ENCODE measurements at regions not wholly inside any gene's neighbourhood (a gene's known extent, or its start where the extent isn't known, plus 50 kb on each side); places are given as distances from the start of the nearest gene placed in this dataset.
A peak's percentile ranks its signal among the peaks of the same experiment; 100 is the strongest.
"Not testable (repeated sequence)": the region's sequence is repeated elsewhere in the genome, so short reads cannot be mapped to it uniquely, and the experiment has no call there.

DNA sequence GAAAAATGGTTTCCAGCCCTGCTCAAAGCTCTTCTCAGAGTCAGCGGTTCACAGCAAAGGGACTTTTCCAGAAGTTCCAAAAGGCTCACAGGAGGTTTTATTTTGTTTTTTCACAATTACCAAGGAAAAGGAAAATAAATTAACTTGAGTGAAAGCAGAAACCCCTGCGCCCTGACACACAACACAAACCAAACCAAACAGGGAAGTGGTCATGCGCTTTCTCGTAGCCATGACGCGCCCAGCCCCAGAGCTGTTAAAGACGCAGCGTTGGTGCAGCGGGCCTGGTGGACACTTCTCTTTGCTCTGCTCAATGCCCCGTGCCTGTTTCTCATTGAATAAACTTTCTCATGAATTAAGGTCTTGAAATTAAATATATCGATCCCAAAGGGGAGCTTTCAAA is 134.4 kb upstream of the LYZL2 start:
- no peak for DNase-seq (ENCODE audit: low spot score)

GRCh38 chr10:30762620-30763019 is 133.1 kb upstream of the LYZL2 start:
- no peak for DNase-seq (ENCODE audit: low spot score)

- no peak for DNase-seq (ENCODE audit: low spot score)
Observed at GRCh38 chr10:30759423-30759822, 129.9 kb upstream of the LYZL2 start.

DNA sequence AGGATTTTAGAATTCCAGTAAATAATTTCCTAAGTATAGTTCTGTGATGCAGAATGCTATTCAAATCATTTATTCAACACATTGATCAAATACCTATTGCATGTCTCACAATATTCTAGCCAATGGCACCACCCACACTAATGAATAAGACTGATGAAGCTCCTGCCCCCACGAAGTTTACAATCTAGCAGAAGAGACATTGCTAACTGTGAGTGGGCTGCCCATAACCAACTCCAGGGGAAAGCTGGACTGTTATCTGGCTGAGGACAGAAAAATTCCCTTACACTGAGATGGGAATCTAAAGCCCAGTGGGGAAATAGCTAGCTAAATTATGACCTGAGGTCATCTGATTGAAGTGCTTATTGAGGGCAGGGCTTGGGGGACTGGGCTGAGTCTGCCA is 128.8 kb upstream of the LYZL2 start:
- no peak for DNase-seq (ENCODE audit: low spot score)

GRCh38 chr10:30756896-30757295 is 127.3 kb upstream of the LYZL2 start:
- no peak for DNase-seq (ENCODE audit: low spot score)

DNA sequence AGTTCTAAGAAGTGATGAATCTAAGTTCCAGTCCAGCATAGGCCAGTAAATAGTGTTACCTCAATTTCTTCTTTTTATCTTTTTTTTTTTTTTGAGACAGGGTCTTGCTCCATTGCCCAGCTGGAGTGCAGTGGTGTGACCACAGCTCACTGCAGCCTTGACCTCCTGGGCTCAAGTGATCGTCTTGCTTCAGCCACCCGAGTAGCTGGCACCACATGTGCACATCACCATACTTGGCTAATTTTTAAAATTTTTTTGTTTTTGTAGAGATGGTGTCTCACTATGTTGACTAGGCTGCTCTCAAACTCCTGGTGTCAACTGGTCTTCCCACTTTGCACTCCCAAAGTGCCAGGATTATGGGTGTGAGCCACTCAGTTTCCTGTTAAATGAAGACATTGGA is 126.6 kb upstream of the LYZL2 start:
- DNase-seq (ENCODE audit: low spot score) = no peak

DNA sequence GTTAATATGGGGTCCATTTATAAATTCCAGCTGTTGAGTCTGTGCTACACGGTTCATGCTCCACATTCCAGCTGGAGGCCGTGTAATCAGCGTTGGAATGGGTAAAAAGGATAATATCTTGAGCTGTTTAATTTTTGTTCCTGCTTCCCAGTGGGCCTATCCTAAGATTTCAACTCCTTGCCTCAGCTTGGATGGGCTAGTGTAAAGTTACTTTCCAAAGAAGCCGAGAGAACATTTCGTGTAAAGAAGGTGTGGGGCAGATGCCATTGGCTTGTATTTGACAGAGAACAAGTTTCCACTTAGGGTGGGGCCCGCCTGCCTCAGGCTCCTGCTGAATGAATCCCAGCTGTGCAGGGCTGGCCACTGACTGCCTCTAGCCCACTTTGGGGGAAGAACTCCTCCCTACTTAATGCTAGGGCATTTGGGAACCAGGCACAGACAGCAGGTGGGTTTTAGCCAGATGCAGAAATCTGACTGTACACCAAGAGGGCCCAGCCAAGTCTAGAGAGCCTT is 125.9 kb upstream of the LYZL2 start:
- DNase-seq (ENCODE audit: low spot score) = no peak

- no peak for DNase-seq (ENCODE audit: low spot score)
Observed at GRCh38 chr10:30752481-30752881, 122.9 kb upstream of the LYZL2 start.

DNA sequence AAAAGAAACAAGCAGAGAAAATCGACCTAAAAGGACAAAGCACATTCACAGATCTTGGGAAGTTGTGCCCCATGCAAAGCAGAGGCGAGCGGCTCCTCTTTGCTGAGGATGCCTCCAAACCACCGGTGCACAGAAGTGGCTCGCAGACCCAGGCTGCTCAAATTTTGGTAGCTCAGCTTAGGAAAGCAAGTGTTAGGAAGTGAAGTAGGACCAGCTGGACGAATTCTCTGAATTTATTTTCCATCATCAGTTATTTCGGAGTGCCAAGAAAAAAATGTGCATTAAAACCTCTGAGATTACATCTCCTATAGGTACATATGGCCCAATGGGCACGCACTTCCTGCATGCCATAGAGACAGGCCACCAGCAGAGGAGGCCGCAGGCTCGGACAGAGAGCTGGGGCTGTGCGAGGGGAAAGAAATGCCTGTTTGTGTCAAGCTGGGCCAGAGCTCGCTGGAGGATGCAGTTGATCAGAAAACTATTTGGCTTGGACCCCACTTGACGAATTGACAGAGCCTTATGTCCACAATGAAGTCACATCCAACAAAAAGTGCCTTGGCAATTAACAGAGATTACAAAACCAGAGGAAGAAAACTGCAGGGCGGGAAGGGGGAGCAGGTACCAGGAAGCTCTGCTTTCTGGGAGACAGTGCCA is 122.3 kb upstream of the LYZL2 start:
- no peak for DNase-seq (ENCODE audit: low spot score)

- no peak for DNase-seq (ENCODE audit: low spot score)
Observed at GRCh38 chr10:30750971-30751677, 121.6 kb upstream of the LYZL2 start.

- DNase-seq (ENCODE audit: low spot score) = no peak
Observed at GRCh38 chr10:30749385-30749784, 119.8 kb upstream of the LYZL2 start.

GRCh38 chr10:30748152-30748973 is 118.8 kb upstream of the LYZL2 start:
- no peak for DNase-seq (ENCODE audit: low spot score)

- peak; percentile 45 for DNase-seq (ENCODE audit: low spot score)
Observed at GRCh38 chr10:30747633-30748032, 118.1 kb upstream of the LYZL2 start.

DNA sequence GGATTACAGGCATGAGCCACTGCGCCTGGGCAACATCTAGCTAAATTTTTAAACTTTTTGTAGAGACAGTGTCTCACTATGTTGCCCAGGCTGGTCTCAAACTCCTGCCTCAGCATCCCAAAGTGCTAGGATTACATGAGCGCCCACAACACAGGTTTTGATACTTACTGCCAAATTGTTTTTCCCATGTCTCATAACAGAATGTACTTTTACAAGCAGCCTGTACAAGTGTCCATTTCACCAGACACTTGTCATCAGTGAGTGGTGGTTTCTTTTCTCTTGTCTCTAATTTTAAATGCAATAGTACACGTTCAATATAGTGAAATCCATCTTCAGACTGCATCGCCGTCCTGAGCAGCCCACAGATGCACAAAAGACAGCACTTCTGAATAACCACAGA is 116.4 kb upstream of the LYZL2 start:
- no peak for DNase-seq (ENCODE audit: low spot score)

DNA sequence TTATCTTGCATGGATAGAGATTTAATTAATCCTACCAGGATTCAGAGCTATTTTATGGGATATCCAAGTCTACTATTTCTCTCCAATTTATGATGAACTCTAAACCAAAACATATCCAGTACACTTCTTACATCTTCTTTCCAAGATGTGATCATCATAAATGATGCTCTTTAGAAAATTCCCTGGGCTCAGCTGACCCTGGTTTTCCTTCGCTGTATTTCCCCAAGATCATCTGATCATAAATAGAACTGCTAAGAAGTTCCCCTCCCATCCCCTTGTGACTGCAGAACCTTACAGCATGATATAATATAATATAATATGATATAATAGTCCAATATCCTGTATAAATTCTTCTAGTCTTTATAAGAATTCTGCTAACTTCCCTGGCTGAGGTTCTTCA is 114.6 kb upstream of the LYZL2 start:
- no peak for DNase-seq (ENCODE audit: low spot score)

- no peak for DNase-seq (ENCODE audit: low spot score)
Observed at GRCh38 chr10:30743586-30743985, 114.0 kb upstream of the LYZL2 start.

DNA sequence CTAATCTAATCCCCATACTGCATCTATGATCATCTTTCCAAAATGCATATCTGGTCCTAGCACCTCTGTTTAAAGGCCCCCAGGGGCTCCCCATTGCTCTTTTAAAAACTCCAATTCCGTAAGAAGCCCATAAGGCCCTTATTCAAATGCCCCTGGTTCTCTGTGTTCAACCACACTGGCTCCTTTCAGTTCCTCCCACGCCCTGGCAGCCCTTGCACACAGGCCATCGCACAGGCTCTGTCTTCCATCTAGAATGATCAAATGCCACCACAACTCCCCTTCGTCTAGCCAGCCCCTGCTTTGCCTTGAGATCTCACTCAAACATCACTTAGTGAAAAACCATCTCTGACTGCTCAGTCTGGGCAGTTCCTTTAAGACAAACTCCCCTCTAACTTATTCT is 112.9 kb upstream of the LYZL2 start:
- DNase-seq (ENCODE audit: low spot score) = no peak

GRCh38 chr10:30740774-30741173 is 111.2 kb upstream of the LYZL2 start:
- DNase-seq (ENCODE audit: low spot score) = not testable (repeated sequence)

DNA sequence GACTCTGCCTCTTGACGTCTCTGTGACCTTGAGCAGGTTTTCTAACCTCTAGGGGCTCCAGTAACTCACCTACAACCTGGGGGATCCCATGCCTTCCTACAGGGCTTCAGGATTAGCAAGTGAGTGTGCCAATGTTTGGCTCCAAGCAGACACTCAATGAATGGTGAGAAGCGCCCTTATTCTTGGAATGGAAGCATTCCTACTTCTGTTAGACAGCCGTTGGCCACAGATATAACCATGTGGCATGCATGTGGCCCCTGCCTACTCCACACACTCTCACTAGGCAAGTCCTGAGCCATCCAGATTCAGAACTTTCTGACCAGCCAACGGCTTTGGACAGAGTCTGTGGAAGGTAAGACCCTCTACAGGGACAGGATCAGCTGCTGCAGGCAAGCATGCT is 108.9 kb upstream of the LYZL2 start:
- DNase-seq (ENCODE audit: low spot score) = no peak

- DNase-seq (ENCODE audit: low spot score) = no peak
Observed at GRCh38 chr10:30737931-30738391, 108.4 kb upstream of the LYZL2 start.

DNA sequence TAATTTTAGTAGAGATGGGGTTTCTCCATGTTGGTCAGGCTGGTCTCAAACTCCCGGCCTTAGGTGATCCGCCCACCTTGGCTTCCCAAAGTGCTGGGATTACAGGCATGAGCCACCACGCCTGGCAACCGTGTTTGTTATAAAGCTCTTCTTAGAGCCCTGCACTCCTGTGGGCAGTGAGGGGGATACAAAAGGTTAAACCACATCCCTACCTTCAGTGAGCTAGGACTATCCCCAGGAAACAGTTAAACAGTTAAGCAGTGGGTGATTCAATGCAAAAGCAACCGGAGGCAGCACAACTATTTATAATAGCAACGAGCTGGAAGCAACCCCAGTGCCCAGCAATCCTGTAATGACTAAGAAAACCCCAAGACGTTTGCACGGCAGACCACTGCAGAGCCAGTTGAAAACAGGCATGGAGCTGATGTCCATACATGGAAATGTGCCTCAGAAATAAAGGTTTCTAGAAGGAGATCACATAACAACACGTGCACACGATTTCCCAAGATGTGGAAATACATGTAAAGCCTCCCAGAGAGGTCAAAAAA is 107.2 kb upstream of the LYZL2 start:
- no peak for DNase-seq (ENCODE audit: low spot score)

GRCh38 chr10:30734901-30735300 is 105.3 kb upstream of the LYZL2 start:
- no peak for DNase-seq (ENCODE audit: low spot score)

GRCh38 chr10:30732671-30733070 is 103.1 kb upstream of the LYZL2 start:
- no peak for DNase-seq (ENCODE audit: low spot score)
